SKM-1 treated with dmso at 0.1 percent for 144 hours (cell line): ENCODE measurements at regions not wholly inside any gene's neighbourhood (a gene's known extent, or its start where the extent isn't known, plus 50 kb on each side); places are given as distances from the start of the nearest gene placed in this dataset.
"Not testable (repeated sequence)": the region's sequence is repeated elsewhere in the genome, so short reads cannot be mapped to it uniquely, and the experiment has no call there.

Experiments used
- DNase-seq: peaks from one replicate; lab custom pipeline; 2025; ENCODE audit not compliant: unreplicated experiment; lab: John Stamatoyannopoulos, UW

GRCh38 chr3:176247191-176247590, 950.1 kb downstream of the TBL1XR1 start:
- DNase-seq, result no peak

- DNase-seq, result no peak
These were observed 977.3 kb downstream of the TBL1XR1 start for GRCh38 chr3:176219970-176220369.

- no peak for DNase-seq
These were observed 982.5 kb downstream of the TBL1XR1 start for GRCh38 chr3:176214758-176215157.

GRCh38 chr3:176213314-176213713, 984.0 kb downstream of the TBL1XR1 start:
- DNase-seq, result not testable (repeated sequence)

GRCh38 chr3:176208915-176209314, 988.4 kb downstream of the TBL1XR1 start:
- no peak for DNase-seq

- no peak for DNase-seq
These were observed 989.0 kb downstream of the TBL1XR1 start for GRCh38 chr3:176208283-176208682.

GRCh38 chr3:176206809-176207208, 990.5 kb downstream of the TBL1XR1 start:
- DNase-seq, result no peak

GRCh38 chr3:176202652-176203051, 994.6 kb downstream of the TBL1XR1 start:
- DNase-seq, result no peak

GRCh38 chr3:176193032-176193730, 1004.1 kb downstream of the TBL1XR1 start:
- no peak for DNase-seq

- DNase-seq, result no peak
These were observed 1006.5 kb downstream of the TBL1XR1 start for GRCh38 chr3:176190755-176191154.

- no peak for DNase-seq
These were observed 1014.1 kb downstream of the TBL1XR1 start for GRCh38 chr3:176183181-176183580.

- DNase-seq, result no peak
These were observed 1023.2 kb downstream of the TBL1XR1 start for GRCh38 chr3:176174060-176174459.

- DNase-seq, result no peak
These were observed 1024.8 kb downstream of the TBL1XR1 start for GRCh38 chr3:176172492-176172891.

GRCh38 chr3:176167272-176167671, 1030.0 kb downstream of the TBL1XR1 start:
- DNase-seq, result no peak

GRCh38 chr3:176160997-176161396, 1036.3 kb downstream of the TBL1XR1 start:
- DNase-seq, result no peak

- DNase-seq, result no peak
These were observed 1037.5 kb downstream of the TBL1XR1 start for GRCh38 chr3:176159796-176160195.

GRCh38 chr3:176155012-176155411, 1042.3 kb downstream of the TBL1XR1 start:
- DNase-seq, result no peak

GRCh38 chr3:176149567-176149966, 1047.7 kb downstream of the TBL1XR1 start:
- no peak for DNase-seq

- no peak for DNase-seq
These were observed 1050.0 kb downstream of the TBL1XR1 start for GRCh38 chr3:176147251-176147650.

GRCh38 chr3:176141837-176142236, 1055.4 kb downstream of the TBL1XR1 start:
- no peak for DNase-seq

- DNase-seq, result no peak
These were observed 1076.8 kb downstream of the TBL1XR1 start for GRCh38 chr3:176120507-176120906.

GRCh38 chr3:176119826-176120225, 1077.5 kb downstream of the TBL1XR1 start:
- DNase-seq, result no peak

- DNase-seq, result no peak
These were observed 1090.9 kb downstream of the TBL1XR1 start for GRCh38 chr3:176106380-176106779.
